Spleen (tissue), 7 donors: ENCODE measurements at regions not wholly inside any gene's neighbourhood (a gene's known extent, or its start where the extent isn't known, plus 50 kb on each side); places are given as distances from the start of the nearest gene placed in this dataset.

Experiments used
- POLR2A ChIP-seq, 3 donors: fragments of 450-650 bp; IDR thresholded peaks; one replicate each; pipeline ENCODE4 v1.5.1; 2017; ENCODE audit warnings: antibody characterized with exemption in 3 of 3, mild to moderate bottlenecking in 1 of 3
- TF ChIP-seq, protein P1 (sequence below), 11 experiments: fragments of 200-600 bp in 7 of 11; fragments of 450-650 bp in 4 of 11; sonication (generic) in 4 of 11; IDR thresholded peaks in 8 of 11; conservative IDR thresholded peaks in 3 of 11; 1 replicate in 7 of 11; 2 replicates in 4 of 11; pipeline versions ENCODE4 v1.4.0 to v1.8.0; 2016 to 2021; ENCODE audit warnings: antibody characterized with exemption in 11 of 11, inconsistent platforms in 4 of 11, mild to moderate bottlenecking in 1 of 11
- donor health status: DM: no; HTN: no; CAD: no; lungs with moderate emphysema.
- donor health status: DM: no; HTN: no; CAD: no.
- donor health status: DM: no; HTN: no; CAD: no.

- no peak for TF ChIP-seq POLR2A (IDR thresholded peaks at IDR 0.05)
- TF ChIP-seq, protein P1, sequence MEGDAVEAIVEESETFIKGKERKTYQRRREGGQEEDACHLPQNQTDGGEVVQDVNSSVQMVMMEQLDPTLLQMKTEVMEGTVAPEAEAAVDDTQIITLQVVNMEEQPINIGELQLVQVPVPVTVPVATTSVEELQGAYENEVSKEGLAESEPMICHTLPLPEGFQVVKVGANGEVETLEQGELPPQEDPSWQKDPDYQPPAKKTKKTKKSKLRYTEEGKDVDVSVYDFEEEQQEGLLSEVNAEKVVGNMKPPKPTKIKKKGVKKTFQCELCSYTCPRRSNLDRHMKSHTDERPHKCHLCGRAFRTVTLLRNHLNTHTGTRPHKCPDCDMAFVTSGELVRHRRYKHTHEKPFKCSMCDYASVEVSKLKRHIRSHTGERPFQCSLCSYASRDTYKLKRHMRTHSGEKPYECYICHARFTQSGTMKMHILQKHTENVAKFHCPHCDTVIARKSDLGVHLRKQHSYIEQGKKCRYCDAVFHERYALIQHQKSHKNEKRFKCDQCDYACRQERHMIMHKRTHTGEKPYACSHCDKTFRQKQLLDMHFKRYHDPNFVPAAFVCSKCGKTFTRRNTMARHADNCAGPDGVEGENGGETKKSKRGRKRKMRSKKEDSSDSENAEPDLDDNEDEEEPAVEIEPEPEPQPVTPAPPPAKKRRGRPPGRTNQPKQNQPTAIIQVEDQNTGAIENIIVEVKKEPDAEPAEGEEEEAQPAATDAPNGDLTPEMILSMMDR (IDR thresholded peaks at IDR 0.05 in 8 of 11, conservative IDR thresholded peaks at IDR 0.05 in 3 of 11), result no peak
Observed at GRCh38 chrX:112148397-112148796, 65.8 kb upstream of the TRPC5 start.
